ENCODE measurements at regions not wholly inside any gene's neighbourhood (a gene's known extent, or its start where the extent isn't known, plus 50 kb on each side); places are given as distances from the start of the nearest gene placed in this dataset.
"Not testable (repeated sequence)": the region's sequence is repeated elsewhere in the genome, so short reads cannot be mapped to it uniquely, and the experiment has no call there.

DNA sequence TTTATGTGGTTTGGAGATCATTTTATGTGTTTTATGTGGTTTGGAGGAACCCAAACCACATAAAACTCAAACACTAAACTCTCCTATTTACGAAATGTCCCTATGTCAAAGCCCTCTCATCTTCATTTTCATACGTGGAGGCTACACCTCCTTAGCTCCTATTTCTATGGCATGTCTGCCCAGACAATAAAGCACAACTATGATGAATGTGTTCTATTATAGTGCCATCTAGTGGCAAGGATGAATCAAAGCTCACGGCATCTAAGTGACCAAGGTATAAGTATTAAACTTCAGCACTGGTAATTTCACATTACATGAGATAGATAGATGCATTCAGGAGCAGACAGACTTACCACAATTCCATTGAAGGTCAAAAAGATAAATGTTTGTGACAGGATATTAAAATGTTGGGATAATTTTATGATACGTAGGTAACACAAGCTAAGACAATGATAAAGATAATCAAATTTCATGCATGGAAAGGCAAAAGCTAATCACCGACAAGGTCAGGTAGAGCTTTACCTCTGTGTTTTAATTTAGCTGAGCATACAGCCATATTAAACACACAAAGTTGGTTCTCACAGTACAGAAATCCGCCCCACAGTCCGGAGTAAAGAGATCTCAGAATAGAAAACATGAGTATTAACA, 130.6 kb upstream of the FHIT start:
- no peak for DNase-seq

DNA sequence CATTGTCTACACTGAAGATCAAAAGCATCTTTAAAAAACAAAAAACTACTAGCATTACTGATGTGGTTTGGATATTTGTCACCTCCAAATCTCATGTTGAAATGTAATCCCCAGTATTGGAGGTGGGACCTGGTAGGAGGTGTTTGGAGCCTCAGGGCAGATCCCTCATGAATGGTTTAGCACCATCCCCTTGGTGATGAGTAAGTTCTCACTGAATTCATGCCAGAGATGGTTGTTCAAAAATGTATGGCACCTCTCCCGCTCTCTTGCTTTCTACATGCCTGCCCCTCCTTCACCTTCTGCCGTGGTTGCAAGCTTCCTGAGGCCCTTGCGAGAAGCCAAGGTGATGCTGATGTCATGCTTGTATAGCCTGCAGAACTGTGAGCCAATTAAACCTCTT, 136.6 kb upstream of the FHIT start:
- no peak for DNase-seq

DNA sequence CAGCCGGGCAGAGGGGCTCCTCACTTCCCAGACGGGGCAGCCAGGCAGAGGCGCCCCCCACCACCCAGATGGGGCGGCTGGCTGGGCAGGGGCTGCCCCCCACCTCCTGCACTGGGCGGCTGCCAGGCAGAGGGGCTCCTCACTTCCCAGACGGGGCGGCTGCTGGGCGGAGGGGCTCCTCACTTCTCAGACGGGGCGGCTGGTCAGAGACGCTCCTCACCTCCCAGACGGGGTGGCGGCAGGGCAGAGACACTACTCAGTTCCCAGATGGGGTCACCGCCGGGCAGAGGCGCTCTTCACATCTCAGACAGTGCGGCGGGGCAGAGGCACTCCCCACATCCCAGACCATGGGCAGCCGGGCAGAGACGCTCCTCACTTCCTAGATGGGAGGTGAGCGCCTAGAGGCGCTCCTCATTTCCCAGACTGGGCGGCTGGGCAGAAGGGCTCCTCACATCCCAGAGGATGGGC, 142.3 kb upstream of the FHIT start:
- not testable (repeated sequence) for DNase-seq

GRCh38 chr3:61401359-61401758, 150.1 kb upstream of the FHIT start:
- DNase-seq = no peak

GRCh38 chr3:61407397-61407796, 154.0 kb upstream of the PTPRG start:
- no peak for DNase-seq

DNA sequence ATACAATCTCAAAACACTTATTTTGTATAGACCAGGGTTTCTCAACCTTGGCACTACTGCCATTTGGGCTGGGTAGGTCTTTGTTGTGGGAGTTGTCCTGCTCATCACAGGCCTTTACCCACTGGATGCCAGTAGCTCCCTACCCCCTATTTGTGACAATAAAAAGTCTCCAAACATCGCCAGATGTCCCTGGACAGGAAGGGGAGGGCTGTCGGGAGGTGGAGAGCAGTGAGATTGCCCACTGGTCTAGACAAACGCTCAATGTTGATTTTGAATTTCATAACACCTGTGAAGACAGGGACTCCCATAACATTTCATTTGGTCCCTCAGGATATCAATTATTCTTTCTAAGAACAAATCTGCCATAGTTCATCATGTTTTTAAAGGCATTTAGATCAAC, 151.7 kb upstream of the PTPRG start:
- no peak for DNase-seq

GRCh38 chr3:61410358-61410757, 151.0 kb upstream of the PTPRG start:
- not testable (repeated sequence) for DNase-seq

DNA sequence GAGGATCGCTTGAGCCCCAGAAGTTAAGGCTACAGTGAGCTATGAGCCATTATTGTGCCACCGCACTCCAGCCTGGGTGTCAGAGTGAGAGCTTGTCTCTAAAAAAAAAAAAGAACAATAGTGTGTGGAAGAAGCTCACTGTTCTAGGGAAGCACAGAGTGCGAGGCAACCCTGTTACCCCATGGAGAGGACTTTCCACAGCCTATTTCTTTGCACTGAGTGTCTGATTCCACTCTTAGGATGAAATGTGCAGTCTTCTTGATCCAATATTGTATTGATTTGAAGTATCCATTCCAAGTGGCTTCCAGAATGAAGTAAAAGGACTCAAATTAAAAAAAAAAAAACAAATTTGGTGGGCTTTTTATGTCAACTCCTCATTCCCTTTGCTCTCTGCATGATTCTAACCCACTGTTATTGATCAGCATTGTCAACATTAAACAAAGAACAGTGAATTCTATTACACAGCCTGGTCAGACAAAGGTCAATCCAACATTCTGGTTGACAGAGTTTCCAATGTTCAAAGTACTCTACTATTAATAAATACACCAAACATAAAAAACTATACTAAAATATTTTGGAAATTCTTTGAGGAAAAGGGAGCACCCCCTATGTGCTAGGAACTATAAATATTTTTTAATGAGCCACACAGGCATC, 150.2 kb upstream of the PTPRG start:
- DNase-seq = no peak

- no peak for DNase-seq
Measured at GRCh38 chr3:61414456-61414855, 146.9 kb upstream of the PTPRG start.

- DNase-seq = no peak
Measured at GRCh38 chr3:61415201-61415600, 146.2 kb upstream of the PTPRG start.

DNA sequence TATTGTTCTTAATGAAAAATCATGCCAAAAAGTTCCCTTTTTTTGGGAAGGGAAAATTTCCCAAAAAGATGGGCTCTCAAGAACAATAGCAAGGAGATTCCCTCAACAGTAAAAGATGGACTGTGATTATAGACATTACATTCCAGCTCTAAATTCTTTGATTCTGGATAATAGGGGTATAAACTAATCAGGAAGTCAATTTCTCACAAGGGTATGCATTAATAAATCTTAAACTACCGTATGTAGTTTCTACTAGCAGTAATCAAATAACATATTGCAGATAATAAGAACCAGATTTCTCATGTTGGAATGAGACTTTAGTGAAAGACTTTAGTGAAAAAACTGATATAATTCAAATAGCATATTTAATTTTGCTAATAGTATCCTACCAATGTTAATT, 144.8 kb upstream of the PTPRG start:
- DNase-seq = no peak

DNA sequence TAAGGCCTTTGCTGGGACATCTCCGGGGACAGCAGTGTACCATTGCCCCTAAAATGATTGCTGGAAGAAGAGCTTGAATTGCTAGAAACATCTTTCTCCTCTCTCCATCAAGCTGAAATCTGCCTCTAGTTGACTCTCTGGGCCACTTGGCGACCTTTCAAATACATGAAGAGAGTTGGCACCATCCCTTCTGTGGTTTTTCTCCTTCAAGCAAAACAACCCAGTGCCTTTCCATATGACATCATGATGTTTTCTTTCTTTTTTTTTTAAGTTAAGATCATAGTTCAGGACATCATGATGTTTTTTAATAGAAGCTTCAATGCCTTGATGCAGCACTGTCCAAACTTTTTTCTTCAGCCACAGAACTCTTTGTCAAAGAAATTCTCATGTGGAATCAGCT, 144.0 kb upstream of the PTPRG start:
- no peak for DNase-seq

GRCh38 chr3:61420136-61420759, 141.1 kb upstream of the PTPRG start:
- DNase-seq = no peak

DNA sequence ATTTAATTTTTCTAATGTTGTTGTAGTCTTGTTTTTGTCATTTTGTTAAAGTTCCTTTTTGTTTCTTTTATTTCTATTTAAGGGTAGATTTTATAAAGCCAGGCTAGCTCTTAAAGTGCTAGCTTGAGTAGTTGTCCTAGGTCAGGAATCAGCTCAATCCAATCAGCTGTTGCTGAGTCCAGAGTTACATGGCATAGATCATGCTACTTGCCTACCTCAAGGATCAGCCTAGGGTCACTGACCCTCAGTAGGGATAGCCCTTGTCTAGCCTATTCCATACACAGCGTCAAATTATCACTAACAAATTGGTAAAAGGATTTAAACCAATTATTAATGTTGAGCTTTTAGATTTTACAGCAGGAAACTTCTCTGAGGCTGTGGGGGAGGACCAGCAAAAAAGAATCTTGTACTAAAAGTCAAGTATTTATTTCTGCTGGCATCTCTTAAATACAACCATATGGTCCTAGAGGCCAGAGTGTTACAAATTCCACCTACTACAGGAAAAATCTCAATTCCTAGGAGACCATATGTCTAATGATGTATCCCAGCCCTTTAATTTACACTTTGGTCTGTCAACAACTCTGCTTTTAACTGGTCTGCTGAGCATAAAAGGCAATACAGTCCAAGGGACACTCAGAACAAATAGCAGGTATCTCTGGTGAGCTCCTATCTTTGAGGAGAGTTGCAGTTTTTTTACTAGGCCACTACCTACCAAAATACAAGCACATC, 138.3 kb upstream of the PTPRG start:
- DNase-seq = peak; percentile 2

- DNase-seq = no peak
Measured at GRCh38 chr3:61425356-61425755, 136.0 kb upstream of the PTPRG start.

- no peak for DNase-seq
Measured at GRCh38 chr3:61429106-61429505, 132.3 kb upstream of the PTPRG start.

GRCh38 chr3:61434901-61435300, 126.5 kb upstream of the PTPRG start:
- DNase-seq = not testable (repeated sequence)

- DNase-seq = not testable (repeated sequence)
Measured at GRCh38 chr3:61435361-61435760, 126.0 kb upstream of the PTPRG start.

- DNase-seq = no peak
Measured at GRCh38 chr3:61438253-61439121, 122.9 kb upstream of the PTPRG start.

- no peak for DNase-seq
Measured at GRCh38 chr3:61439122-61439458, 122.3 kb upstream of the PTPRG start.

- DNase-seq = no peak
Measured at GRCh38 chr3:61442696-61443095, 118.7 kb upstream of the PTPRG start.

GRCh38 chr3:61443886-61444285, 117.5 kb upstream of the PTPRG start:
- no peak for DNase-seq

GRCh38 chr3:61444782-61445181, 116.6 kb upstream of the PTPRG start:
- DNase-seq = no peak

Data from NCI-H1694 treated with DMSO at 0.1 percent for 48 hours (cell line).